ENCODE measurements at regions not wholly inside any gene's neighbourhood (a gene's known extent, or its start where the extent isn't known, plus 50 kb on each side); places are given as distances from the start of the nearest gene placed in this dataset.

- TF ChIP-seq CTCF (IDR thresholded peaks at IDR 0.05) (no peak), POLR2A (IDR thresholded peaks at IDR 0.05) (no peak), EP300 (IDR thresholded peaks at IDR 0.05) (no peak)
Measured at GRCh38 chr5:6056280-6056679, 322.1 kb downstream of the MED10 start.
